GM12872 (cell line): ENCODE measurements at regions not wholly inside any gene's neighbourhood (a gene's known extent, or its start where the extent isn't known, plus 50 kb on each side); places are given as distances from the start of the nearest gene placed in this dataset.

Experiments used
- TF ChIP-seq, protein P1 (sequence below): IDR thresholded peaks from 3 replicates; pipeline ENCODE4 v1.5.1; 2011; ENCODE audit warnings: low read depth, mild to moderate bottlenecking, low read length, moderate library complexity; ENCODE audit not compliant: insufficient read depth

DNA sequence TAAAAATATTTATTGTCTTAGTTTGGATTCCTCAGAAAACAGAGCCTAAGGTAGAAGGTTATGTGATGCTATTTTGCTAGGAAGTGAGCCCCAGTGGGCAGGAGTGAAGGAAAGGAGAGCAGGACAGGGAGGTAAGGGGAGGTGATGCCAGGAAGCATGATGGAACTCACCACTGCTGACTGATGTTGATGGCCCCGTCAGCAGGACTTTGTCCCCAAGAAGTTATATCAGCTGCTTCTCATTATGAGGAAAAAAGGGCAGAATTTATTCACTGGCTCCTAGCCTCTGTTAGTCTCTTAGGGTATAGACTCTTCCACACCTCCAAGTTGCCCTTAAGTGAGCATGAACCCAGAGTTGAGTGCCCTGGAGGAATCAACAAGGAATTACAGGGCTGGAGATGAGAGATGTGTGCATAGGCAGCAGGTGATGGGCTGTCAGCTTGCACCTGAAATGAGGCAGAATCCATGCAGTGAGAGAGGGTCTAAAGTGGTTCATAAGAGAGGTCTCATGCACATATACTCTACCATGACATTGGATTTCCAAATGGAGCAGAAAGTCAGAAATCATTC lies 120.6 kb upstream of the NIPBL start:
- TF ChIP-seq, protein P1, sequence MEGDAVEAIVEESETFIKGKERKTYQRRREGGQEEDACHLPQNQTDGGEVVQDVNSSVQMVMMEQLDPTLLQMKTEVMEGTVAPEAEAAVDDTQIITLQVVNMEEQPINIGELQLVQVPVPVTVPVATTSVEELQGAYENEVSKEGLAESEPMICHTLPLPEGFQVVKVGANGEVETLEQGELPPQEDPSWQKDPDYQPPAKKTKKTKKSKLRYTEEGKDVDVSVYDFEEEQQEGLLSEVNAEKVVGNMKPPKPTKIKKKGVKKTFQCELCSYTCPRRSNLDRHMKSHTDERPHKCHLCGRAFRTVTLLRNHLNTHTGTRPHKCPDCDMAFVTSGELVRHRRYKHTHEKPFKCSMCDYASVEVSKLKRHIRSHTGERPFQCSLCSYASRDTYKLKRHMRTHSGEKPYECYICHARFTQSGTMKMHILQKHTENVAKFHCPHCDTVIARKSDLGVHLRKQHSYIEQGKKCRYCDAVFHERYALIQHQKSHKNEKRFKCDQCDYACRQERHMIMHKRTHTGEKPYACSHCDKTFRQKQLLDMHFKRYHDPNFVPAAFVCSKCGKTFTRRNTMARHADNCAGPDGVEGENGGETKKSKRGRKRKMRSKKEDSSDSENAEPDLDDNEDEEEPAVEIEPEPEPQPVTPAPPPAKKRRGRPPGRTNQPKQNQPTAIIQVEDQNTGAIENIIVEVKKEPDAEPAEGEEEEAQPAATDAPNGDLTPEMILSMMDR: no peak

DNA sequence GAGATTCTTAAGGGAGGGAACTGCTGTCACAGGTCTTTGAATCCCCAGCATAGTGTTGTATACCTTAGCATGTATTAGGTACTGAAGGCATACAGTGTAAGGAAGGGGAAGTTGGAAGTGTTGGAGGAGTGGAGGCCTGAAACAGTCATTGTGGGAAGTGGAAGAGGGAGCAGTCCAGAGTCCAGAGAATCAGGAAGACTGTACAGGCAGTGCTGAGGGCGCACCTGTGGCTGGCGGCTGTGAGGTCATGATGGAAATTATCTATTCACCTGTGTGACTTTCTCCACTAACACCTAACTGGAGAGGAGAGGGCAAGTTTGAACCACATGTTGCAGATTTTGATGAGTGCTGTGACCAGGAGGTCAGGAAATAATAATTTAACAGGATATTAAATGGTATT lies 119.7 kb upstream of the NIPBL start:
- TF ChIP-seq, protein P1: no peak

DNA sequence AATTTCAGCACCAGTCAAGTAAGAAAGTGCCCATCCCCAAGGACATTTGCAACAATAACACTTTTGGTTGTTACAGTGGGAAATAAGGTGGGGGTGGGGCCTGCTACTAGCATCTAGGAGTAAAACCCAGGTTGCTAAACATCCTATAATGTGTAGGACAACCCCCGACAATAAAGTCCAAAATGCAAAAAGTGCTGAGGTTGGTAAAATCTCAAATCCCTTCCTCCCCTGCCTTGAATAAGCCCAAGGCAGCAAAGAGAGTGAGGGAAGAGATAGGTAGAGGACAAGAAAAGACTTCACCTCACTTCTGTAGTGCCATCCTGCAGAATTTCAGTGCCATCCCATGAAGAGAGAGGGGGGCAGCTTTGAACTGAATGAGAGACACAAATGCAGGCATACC lies 117.5 kb upstream of the NIPBL start:
- TF ChIP-seq, protein P1: no peak

DNA sequence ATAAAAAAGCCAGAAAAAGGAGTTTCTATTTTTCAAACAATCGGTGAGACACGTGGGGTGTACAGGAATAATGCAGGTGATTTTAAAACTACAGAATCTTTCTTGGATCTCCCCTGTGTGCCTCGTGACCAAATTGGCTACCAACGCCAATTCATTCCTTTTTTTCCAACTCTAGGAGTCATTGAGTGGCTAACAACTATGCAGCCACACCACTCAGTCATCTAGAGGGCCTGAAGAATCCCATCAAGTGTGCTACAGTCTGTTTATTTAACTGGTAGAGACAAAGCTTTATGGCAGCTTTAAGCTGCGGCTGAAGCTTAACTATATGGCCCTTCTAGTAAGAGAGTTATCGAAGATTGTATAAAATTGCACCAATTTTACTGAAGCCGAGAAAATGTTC lies 113.1 kb upstream of the NIPBL start:
- TF ChIP-seq, protein P1: no peak

DNA sequence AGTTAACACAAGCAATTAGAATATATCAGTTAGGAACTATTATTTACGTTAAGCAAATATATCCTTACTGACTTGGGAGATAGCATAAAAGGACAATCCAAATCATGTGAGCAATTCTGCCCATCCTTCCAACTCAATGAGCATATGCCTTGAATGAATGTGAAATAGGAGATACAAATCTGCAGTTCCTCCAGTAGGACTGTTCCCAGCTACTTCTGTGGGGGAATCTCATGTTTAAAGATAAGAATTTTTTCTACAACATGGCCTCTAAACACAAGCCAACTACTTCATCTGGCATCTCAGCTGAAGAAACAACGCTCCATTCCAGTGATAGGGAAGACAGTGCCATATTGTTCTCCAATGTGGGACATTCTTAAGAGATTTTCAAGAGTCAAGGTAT lies 110.7 kb upstream of the NIPBL start:
- TF ChIP-seq, protein P1: no peak

DNA sequence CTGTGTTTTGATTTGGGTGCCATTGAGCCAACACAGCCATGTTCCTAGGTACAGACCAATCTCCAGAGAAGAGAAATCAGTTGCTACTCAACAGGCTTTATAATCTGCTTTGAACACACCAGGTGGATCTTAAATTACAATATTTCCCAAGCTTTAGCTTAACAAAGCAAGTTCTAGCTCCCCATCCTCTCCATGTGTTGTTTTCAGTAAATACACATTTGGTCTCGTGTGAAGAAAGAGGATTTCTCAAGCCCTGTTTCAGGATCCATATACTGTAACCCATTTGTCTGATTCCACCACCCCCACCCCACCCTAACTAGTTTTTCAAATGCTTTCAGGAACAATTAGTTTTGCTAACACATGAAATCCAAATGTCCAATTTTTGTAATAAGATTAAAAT lies 109.6 kb upstream of the NIPBL start:
- TF ChIP-seq, protein P1: no peak

DNA sequence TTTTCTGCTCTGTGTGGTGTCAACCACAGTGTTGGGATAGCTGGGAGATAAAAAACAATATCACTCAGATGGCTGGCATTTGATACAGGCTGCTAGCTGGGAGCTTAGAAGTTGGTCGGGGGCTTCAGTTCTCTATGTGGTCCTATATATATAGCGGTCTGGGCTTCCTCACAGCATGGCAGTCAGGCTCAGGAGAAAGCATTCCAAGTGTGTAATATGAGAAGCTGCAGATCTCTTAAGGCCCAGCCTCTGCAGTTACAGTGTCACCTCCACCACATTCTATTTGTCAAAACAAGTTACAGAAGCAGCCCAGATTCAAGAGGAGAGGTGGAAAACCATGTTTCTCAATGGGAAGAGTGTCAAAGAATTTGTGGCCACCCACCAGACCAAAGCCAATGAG lies 108.1 kb upstream of the NIPBL start:
- TF ChIP-seq, protein P1: no peak
